HG03442 (cell line): ENCODE measurements at regions not wholly inside any gene's neighbourhood (a gene's known extent, or its start where the extent isn't known, plus 50 kb on each side); places are given as distances from the start of the nearest gene placed in this dataset.

Source experiments
- ATAC-seq: cut with Tn5 transposase; IDR thresholded peaks from one replicate; pipeline ENCODE4 v1.9.1; 2021; ENCODE audit warnings: mild to moderate bottlenecking, moderate library complexity; ENCODE audit not compliant: unreplicated experiment

DNA sequence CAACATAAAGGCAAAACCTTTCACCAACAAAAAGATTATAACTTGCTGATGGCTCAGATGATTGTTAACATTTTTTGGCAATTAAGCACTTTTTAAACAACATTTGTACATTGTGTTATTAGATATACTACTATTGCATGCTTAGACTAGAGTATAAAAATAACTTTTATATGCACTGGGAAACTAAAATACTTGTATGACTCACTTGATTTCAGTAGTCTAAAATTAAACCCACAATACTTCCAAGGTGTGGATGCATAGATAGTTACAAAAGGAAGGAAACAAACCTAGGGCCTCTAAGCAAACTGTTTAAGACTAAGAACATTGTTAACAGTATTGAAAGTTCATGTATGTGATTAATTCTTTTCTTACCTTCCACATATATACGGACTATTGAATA lies 1521.5 kb downstream of the OTOL1 start:
- no peak for ATAC-seq

DNA sequence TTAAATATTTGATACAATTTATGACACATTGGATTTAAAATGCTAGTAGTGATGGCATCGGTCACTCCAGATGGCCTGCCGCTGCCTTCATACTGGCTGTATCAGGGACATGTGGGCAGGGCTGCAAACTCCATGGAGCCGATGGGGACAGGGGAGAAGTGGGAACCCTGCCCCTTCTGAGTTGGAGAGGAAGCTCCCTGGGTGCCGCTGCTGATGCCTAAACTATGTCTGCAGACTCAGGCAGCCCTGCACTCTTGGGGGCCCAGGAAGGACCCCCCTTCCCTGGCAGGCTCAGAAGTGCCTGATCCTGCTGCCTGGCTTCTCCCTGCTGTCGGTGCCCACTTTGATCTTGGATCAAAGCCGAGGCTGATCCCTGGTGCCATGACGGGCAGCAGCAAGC lies 1522.1 kb downstream of the OTOL1 start:
- no peak for ATAC-seq

DNA sequence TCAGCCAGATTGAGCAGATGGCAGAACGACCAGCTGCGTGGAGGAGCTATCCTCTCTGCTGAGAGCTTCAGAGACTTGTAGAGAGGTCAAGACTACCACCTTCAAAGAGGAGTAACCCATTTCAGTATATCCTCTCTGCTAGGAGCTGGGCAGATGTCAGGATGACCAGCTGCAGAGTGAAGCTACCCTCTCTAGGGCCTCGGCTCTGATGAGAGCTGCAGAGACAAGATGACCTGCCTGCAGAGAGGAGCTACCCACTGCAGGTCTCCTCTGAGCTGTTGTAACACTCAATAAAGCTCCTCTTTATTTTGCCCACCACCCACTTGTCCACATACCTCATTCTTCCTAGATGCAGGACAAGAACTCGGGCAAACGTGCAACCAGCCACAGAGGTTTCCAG lies 1522.7 kb downstream of the OTOL1 start:
- ATAC-seq: no peak

DNA sequence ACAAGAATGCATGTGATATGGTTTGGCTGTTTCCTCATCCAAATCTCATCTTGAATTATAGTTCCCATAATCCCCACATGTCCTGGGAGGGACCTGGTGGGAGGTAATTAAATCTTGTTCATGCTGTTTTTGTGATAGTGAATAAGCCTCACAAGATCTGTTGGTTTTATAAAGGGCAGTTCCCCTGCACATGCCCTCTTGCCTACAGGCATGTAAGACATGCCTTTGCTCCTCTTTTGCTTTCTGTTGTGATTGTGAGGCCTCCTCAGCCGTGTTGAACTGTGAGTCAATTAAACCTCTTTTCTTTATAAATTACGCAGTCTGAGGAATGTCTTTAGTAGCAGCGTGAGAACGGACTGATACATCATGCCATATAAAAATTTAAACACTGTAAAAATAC lies 1537.0 kb downstream of the OTOL1 start:
- no peak for ATAC-seq

DNA sequence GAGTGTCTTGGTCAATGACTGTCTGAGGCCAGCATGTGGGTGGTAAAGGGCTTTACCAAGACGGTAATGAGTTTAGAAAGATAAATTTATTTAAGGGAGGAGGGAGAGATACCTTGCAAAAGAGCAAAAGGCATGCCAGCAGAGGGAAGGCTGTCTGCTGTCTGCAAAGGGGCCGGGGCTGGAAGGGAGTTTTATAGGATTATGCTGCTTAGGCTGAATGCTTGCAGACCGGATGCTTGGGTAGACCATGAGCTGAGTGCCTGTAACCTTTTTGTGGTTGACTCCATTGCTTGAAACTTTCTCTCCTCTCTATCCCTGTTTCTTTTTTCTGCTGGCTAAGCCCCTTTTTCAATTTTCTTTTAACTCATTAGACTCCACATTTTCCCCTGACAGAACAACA lies 1543.0 kb downstream of the OTOL1 start:
- no peak for ATAC-seq

DNA sequence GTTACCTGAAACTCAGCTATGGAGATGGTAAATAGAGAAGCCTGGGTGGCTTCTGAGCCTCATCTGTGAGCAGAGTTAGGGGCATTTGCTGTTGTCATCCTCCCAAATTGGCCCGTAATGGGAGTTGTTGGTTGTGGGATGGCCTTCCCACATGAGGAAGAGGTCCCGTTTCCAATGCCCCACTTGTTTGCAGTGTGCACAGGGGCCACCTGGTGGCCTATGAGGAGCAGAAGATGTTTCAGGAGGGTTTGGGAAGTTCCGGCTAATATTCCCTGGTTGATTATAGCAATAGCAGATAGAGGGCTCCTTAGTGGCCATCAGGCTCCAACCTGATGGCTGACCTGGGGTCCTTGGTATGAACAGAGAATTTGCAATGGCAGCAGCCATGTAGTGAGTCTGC lies 1546.5 kb downstream of the OTOL1 start:
- no peak for ATAC-seq

DNA sequence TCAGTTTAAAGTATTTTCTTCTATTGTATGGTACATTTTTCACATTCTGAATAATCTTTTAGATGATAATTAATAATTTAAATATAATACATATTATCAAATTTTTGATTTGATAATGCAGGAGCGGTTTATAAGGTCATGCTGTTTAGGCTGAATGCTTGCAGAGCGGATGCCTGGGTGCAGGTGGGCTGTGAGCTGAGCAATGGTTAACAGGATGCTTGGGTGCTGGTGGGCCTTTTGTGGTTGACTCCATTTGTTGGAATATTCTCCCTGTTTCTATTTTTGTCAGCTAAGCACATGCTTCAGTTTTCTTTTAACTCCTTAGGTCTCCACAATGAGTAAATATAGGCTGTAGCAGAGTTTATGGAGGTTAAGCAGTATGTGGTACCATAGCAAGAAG lies 1549.3 kb downstream of the OTOL1 start:
- no peak for ATAC-seq

DNA sequence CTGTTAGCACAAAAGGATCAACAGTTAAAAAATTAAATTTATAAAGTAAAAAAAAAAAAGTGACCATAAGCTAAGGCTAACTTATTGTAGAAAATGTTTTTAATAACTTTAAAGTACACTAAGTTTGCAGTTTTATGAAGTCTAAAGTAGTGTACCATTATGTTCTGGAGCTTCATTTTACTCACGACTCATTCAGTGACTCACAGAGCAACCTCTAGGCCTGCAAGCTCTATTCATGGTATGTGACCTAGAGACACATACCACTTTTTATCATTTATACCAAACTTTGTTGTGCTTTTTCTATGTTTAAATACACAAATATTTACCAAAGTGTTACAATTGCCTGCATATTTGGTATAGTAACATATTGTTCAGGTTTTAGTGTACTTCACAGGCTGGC lies 1552.3 kb downstream of the OTOL1 start:
- ATAC-seq: no peak

DNA sequence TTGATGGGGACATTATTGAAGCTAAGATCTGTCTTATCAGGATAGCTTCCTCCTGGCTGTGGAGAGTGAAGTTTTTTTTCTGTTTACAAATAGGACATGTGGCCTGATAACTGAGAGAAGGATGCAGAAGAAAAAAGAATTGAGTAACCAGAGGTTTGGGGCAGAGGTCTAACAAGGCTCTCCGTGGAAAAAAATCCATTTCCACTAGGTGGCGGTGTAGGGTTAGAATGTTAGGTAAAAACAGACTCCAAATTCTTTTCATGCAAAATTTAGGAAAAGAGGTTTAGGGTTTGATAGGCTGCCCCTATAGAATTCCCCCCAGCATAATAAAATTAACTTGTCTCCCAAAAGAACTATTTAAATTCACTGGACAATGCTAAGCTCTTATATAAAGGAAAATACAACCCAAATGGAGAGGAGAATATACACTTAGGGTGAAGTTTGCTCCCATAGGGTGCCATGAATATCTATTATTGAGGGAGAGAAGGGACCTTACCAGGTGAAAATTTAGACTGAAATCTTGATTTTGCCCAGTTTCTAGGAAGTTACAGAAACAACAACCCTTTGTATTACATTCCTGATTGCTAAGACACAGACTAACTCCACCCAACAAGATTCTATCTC lies 1560.4 kb downstream of the OTOL1 start:
- no peak for ATAC-seq

DNA sequence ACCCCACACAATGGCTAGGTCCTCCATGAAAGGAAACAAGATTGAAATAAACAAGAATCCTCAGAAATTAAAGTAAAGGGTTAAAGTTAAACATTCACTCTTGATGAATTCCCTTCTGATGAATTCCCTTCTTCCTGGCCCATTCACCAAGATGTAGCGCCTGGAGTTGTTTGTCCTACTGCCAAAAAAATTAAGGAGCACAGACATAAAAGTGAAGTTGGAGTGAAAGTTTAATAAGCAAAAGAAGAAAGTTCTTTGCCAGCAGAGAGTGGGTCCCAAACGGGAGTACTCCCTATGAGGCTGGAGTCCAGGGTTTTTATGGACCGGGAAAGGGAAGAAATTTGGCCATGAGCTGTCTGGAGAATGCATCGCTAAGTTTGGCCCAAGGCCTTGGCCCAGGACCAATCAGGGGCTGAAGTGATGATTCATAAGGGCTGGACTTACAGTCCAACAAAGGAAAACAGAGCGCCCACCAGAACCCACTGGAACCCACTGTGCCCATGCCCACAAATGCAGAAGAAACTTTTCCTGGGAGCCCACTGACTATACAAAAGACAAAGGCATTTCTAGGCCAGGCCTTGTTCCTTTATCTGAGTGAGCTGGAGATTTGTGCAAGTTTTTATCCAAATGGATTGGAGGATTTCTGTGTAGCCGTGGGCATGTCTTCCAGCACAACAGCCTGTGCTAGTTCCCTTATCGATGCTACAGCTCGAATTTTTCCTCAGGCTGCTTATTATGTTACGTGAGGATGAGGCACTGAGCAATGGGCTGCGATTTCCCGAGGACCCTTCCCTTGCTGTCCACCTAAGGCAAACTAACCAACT lies 1561.6 kb downstream of the OTOL1 start:
- no peak for ATAC-seq

DNA sequence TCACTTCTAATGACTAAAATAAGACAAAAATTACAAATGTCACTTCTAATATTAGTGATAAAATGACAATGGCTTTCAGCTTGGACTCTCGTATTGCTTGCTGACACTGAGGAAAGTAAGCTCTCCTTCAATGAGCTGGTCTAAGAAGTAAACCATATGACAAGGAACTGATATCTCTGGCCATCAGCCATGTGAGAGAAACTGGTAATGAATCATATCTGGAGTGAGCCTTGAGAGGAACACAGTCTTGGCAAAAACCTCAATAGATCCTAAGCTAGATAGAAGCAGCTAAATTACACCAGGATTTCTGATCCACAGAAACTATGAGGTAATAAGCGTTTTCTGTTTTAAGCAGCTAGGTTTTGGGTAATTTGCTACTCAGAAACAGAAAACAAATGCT lies 1575.1 kb downstream of the OTOL1 start:
- ATAC-seq: no peak
